Non-pigmented ciliary epithelial cell (primary cell): ENCODE measurements at regions not wholly inside any gene's neighbourhood (a gene's known extent, or its start where the extent isn't known, plus 50 kb on each side); places are given as distances from the start of the nearest gene placed in this dataset.
"Not testable (repeated sequence)": the region's sequence is repeated elsewhere in the genome, so short reads cannot be mapped to it uniquely, and the experiment has no call there.

ENCODE experiments used
- DNase-seq: peaks from one replicate; pipeline ENCODE4 v3.0.0-alpha.2; 2010; ENCODE audit warnings: low read depth

DNA sequence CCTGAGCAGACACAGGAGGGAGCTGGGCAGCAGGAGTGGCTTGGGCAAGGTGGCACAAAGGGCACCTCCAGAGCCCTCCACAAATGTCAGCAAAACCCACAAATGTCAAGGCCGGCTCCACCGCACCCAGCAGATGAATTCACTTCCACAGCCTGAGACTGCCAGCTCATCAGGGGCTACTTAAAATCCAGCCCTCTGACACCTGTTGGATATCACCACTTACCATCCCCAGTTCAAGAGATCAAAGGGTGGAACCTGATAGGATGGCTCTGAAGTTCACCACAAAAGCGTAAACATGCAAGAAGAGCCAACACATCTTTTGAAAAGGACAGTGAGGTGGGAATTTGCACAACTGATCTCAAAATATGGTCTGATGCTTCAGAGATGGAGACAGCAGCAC is 168.6 kb upstream of the GRK3 start:
- no peak for DNase-seq

DNA sequence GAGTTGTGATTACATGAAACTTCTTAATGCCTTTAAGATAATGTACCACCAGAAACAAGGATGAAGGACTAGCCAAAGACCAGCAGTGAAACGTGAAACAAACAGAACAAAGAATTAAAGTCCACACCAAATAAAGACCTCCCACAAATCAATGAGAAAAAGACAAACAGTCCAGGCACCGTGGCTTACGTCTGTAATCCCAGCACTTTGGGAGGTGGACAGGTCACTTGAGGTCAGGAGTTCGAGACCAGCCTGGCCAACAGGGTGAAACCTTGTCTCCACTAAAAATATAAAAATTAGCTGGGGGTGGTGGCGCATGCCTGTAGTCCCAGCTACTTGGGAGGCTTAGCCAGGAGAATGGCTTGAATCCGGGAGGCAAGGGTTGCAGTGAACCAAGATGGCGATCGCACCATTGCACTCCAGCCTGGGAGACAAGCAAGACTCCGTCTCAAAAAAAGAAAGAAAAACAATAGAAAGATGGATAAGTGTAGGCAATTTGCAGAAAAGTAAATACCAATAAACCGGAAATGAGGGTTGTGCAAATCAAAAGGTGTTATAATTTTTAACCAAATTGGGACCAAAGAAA is 167.8 kb upstream of the GRK3 start:
- no peak for DNase-seq

DNA sequence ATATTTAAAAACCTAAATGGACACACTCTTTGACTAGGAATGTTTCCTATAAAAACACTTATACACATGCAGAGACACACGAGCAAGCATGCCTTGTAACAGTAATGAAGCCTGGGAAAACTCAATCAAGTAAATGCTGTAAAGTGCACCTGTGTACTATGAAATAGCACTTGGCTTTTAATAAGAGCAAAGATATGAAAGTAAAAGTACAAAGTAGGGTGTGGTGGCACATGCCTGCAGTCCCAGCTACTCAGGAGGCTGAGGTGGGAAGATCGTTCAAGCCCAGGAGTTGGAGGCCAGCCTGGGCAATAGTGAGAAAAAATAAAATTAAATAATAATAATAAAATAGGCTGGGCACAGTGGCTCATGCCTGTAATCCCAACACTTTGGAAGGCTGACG is 166.9 kb upstream of the GRK3 start:
- no peak for DNase-seq

DNA sequence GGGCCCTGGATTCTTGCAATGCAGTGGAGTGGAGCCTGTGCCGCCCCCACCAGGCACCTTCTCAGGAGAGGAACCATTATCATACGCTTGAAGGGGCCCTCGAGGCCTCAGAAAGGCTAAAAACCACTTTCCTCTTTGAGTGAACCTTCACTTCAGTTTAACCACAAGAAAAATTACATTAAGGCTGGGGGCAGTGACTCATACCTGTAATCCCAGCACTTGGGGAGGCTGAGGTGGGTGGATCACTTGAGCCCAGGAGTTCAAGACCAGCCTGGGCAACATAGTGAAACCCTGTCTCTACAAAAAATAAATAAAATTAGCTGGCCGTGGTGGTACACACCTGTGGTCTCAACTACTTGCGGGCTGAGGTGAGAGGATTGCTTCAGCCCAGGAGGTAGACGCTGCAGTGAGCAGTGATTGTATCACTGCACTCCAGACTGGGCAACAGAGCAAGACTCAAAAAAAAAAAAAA is 165.8 kb upstream of the GRK3 start:
- DNase-seq, result peak; percentile 19

DNA sequence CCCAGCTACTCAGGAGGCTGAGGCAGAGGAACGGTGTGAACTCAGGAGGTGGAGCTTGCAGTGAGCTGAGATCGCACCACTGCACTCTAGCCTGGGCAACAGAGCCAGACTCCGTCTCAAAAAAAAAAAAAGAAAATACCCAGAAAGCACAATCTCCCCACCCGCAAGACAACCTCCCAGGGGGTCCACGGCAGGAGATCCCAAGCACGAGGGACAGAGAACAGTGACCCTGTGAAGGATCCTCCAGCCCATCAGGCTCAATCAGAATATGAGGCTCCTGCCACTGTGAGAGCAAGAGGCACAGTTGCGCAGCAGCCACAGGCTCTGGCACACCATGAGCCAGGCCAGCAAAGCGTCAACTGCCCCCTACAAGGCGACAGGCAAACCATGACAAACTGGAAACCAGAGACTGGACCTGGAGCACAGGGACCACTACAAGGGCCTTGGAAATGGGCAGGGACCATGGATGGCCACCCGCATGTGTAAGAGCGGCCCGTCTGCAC is 164.8 kb upstream of the GRK3 start:
- DNase-seq, result no peak

DNA sequence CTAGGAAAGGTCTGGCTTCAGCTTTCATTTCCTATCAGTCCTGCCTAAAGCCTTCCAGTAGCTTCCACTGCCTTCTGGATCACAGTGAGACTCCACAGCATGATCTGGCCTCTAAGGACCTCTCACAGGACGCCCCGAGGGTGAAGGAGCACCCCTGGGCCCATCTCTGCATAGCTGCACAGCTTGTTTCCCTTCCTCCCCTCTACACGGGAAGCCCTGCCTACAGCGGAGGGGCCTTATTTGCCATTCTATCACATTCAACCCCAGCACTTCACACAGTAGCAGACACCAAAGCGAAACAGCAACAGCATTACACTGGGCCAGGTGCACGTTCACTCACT is 162.3 kb upstream of the GRK3 start:
- no peak for DNase-seq

DNA sequence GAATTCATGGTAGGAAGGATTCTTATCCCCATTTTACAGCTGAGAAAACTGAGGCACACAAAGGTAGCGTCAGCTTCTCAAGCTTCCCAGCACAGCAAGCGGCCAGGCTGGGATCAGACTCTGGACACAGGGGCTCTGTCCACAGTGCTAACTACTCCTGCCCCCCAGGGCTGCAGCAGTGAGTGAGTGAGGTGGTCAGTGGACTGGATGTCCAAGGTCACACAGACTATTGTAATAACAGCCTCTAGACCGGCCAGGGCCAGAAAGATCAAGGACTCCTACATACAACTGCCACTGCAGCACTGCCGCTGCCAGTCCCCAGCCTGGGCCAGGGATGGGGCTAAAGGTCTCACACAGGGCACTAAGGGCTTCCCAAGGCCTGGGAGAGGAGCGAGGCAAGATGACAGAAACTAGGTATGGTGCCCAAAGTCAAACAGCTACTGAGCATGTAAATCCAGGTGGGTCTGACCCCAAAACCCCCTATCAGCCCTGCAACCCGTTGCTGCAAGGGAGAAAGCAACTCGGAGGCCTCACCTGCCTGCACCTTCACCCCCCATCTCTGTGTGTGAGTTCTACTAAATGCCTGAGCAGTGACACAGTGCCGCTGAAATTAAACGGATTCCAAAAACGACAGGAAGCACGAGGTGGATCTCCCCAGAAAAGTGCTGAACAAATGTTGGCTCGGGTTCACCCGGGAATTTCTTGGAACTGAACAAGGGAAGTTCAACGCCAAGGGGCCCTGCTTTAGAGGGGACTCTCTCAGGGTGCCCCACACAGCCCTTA is 161.8 kb upstream of the GRK3 start:
- no peak for DNase-seq

DNA sequence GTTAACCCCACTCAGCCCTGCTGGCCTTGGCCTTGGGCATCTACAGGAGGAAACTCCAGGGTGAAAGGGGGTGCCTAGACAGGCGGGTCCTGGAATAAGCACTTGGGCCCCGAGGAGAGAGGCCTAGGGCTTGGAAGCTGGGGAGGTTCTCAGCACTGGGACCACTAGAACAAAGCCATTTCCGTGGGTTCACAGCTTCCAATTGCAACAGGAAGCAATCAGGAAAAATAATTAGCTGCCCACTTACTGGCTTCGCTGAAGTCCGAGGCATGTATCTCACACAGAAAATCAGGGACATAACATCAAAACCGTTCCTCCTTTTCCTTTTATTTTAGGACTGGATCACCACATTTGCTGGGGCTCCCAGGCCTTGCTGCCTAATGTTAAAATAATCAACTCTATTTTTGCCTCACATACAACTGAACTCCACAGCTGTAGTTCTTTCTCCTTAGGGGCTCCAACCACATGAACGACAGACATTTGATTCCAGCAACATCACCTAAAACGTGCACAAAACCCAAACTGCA is 161.1 kb upstream of the GRK3 start:
- no peak for DNase-seq

DNA sequence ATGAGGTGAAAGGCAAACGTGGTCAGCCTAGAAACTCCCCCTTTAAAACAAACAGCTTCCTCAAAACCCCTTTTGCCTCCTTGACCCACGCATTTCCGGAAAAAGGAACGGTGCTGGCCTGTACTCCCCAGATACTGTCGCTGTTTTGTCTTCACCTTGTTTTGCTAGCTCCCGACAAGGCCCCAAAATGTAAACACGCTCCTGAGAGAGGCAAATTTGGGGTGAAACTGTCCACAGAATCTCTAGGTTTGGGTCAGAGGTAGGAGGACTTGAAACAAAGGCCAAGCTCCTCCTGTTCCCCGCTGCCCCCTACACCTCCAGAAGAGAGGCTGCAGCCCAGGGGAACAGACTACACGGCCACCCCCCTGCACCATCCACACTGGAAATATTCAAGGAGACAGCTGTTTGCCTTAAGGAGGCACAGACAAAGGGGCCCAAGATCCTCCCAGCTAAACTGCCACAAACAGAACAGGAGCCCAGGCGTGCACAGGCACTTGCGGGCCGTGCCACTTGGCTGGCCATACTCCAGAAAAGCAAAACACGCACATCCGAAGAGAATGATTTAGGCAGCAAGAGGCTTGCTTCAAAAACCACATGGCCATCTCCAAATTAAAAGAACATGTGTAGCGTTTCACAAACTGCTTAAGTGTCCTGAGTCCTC is 160.5 kb upstream of the GRK3 start:
- DNase-seq, result no peak

DNA sequence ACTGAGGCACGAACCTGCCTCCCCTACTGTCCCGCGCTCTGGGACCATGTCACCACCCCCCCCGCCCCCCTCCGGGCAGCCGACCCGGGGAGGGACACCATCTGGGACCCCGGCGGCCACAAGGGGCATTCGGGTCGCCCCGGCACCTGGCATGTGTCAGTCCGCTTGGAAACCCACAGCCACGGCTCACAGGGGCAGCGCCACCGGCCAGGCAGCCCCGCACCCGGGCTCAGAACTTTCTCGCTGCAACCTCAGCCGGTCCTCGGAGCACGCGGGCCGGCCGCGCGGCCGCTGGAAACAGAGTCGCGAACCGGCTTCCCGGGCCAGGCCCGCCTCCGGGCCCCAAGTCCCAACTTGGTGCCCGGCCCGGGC is 159.9 kb upstream of the GRK3 start:
- no peak for DNase-seq

DNA sequence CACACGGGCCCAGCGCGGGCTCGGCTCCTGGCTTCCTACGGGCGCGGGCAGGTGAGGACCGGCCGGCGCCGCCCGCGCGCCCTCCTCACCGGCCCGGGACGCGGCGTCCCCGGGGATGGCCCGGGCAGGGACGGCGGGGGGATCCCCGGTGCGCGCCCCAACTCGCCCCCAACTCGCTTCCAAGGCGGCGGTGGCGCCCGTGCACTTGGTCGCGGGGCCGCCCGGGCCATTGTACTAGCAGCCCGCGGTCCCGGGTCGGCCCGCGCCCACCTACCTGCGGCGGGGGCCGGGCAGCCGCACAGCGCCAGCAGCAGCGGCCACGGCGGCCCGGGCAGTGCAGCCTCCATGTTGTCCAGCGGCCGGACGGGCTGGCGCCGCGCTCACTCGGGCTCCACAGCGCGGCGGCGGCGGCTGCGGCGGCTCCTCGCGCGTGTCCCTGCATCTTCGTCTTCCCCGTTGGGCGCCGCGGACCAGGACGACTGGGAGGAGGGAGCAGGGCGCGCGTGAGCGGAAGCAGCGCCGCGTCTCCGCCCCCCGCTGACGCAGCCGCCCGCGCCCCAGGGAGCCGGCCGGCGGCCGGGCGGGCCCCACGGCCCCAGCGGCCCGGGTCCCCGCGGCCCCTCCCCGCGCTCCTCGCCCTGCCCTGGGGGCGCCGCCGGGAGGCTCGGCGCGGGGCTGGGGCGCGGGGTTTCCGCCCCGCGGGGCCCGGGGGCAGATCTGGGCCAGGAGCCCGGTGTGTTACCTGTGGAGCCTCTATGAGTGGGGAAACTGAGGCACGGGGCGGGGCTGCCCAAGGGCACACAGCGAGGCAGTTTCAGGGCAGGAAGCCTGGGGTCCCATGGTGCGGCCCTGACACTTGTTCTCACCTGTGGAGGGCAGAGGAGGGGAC is 159.3 kb upstream of the GRK3 start:
- no peak for DNase-seq

DNA sequence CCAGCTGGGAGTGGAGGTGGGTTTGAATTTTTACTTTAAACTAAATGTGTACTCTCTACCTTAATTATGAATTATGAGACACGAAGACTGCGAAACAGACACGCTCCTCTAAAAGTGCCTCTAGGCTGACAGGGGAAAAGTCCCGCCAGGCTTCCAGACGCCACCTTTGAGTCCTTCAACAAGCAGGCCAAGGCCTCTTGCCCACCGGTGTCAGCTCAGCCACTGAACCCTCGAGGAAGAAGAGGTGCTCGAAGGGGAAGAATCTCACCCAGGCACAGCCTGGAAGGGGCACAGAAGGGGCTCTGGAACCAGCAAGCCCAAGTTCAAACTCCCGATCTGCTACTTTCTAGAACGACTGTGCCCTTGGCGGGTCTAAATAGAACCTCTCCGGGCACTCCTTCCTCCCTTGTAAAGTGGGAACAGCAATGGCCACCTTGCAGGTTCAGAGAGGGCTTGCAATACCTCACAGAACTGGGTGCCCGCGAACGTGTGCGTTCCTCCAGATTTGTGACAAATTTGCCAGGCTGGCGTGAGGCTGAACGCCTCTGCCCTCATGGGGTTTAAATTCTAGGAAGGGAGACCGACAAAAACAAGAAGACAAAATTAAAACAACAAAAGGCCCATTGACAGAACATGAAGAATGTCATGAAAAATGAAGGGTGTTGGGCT is 158.5 kb upstream of the GRK3 start:
- no peak for DNase-seq

DNA sequence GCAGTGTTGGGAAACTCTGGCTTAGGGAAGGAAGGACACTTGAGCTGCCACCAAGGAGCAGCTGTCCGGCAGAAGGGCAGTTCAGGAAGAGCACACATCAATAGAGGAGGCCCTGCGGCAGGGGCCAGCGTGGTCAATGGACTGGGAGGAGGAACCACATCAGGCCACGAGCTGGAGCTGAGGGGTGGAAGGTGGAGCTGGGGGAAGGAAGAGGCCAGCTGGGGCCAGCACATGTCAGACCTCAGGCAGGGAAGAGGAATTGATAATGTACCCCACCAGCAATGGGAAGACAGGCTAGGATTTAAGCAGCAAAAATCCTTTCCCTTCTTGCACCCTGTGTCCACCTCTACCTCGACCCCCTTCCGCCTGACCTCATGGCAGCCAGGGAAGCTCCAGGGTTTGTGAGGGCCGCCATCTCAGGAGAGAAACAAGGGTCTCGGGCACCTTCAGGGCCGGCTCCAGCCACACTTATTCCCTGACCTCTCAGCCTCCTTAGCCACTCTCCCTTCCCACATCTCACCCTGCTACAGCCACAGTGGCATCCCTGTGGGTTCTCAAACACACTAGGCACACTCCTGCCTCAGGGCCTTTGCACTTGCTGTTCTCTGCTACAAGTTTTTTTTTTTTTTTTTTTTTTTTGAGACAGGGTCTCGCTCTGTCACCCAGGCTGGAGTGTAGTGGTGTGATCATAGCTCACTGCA is 157.8 kb upstream of the GRK3 start:
- no peak for DNase-seq

DNA sequence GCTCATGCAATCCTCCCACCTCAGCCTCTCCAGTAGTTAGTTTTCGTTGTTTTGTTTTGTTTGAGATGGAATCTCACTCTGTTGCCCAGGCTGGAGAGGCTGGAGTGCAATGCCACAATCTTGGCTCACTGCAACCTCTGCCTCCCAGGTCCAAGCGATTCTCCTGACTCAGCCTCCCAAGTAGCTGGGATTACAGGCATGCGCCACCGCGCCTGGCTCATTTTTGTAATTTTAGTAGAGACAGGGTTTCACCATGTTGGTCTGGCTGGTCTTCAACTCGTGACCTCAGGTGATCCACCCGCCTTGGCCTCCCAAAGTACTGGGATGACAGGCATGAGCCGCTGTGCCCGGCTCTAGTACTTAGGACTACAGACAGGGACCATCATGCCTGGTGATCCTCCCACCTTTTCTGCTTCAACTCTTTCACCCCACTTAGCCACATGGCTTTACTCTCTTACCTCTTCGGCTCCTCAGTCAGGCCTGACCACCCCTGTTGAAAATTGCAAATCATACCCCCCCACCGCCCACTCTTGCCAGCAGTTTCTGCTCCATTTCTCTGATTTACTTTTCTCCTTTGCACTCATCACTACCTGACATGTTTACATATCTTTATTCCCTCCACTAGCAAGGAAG is 157.1 kb upstream of the GRK3 start:
- no peak for DNase-seq

DNA sequence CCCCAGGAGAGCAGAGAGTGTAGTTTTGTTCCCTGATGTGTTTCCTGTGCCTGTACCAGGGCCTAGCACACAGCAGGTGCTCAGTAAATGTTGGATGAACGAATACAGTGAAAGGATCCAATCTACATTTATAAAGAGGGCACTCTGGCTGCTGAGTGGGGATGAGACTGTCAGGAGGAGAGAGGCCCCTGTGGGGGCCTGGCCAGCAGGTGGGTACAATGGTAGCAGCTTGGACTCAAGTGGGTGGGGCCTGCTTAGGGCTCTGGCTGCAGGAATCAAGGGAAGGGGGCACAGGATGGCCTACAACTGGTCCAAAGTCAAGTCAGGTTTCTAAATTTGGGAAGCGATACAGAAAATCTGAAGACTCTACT is 156.6 kb upstream of the GRK3 start:
- DNase-seq, result no peak

DNA sequence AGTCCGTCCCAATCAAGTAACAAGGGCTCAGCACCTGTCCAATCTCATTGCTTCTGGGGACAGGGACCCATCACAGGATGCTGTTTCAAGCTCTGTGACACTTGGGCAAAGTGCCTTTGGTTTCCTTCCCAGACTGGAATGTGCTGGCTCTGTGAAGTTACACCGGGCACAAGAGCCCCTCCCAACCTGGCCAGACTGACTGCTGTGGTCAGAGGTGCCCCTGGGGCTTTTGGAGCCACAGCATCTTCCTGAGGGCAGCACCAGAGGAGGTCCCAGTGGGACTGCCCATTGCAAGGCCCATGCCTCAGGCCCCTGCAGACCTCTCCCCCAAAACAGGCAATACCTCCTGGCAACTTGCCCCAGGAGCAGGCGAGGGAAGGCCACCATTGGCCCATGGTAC is 155.2 kb upstream of the GRK3 start:
- no peak for DNase-seq

DNA sequence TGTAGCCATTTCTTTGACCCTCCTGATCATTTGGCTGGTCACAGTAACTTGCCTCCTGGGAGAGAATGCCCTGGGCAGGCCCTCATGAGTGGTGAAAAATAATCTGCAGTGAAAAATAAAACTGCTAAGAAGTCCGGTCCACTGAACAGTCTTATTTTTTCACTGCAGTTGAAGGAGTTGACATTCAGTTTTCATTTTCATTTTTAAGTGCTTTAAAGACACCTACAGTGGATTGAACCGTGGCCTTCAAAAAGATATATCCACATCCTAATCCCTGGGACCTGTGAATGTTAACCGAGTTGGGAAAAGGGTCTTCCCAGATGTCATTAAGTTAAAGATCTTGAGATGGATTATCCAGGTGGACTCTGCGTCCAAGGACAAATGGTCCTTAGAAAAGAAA is 153.6 kb upstream of the GRK3 start:
- DNase-seq, result no peak

DNA sequence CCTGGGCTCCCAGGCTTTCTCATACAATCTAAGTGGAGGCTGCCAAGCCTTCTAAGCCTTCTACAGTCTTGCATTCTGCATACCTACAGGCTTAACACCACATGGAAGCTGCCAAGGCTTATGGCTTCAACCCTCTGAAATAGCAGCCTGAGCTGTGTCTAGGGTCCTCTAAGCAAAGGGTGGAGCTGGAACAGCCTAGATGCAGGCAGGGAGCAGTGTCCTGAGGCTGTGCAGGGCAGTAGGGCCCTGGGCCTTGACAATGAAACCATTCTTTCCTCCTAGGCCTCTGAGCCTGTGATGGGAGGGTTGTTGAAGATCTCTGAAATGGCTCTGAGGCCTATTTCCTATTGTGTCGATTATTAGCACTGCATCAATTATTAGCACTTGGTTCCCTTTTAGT is 150.9 kb upstream of the GRK3 start:
- no peak for DNase-seq

DNA sequence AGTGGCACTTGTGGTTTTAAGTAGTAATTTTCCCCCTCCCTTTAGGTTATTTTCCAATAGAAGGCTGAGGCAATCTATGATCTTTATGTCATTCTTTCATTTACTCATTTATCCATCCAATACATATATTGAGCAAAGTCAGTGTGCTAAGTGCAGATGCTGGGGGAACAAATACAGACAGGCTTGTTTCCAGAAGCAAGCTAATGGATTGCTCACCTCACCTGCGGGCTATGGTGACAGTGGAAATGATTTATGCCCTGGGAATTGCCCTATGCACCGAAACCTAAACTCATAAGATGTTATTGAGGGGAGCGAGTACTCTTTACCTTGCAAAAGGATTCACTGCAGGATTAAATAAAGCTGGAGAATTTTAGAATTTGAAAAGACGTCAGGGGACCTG is 148.7 kb upstream of the GRK3 start:
- not testable (repeated sequence) for DNase-seq

DNA sequence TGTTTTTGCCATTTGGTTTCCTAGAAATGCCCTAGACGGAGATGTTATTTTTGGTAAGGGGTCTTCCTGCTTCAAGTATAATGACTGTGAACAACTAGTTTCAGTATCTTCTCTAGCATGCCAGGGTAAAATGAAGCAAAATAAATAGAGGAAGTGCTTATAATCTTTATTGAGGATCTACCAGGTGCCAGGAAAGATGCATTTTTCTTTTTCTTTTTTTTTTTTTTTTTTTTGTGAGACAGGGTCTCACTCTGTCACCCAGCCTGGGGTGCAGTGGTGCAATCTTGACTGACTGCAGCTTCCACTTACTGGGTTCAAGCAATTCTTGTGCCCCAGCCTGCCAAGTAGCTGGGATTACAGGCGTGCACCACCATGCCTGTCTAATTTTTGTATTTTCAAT is 146.6 kb upstream of the GRK3 start:
- DNase-seq, result not testable (repeated sequence)
